ENCODE measurements at regions not wholly inside any gene's neighbourhood (a gene's known extent, or its start where the extent isn't known, plus 50 kb on each side); places are given as distances from the start of the nearest gene placed in this dataset.

- WGBS: 88% methylated on average over 8 of the region's 8 CpGs
These were observed 403.8 kb downstream of the SHISA9 start for GRCh38 chr16:13305019-13305755.

GRCh38 chr16:13306161-13306995 lies 405.0 kb downstream of the SHISA9 start:
- no peak for TF ChIP-seq JUND (IDR thresholded peaks at IDR 0.05)
- no peak for TF ChIP-seq HNF4G (IDR thresholded peaks at IDR 0.05)
- TF ChIP-seq YY1 (IDR thresholded peaks at IDR 0.05): no peak
- no peak for TF ChIP-seq SP1 (IDR thresholded peaks at IDR 0.05)
- no peak for TF ChIP-seq REST (IDR thresholded peaks at IDR 0.05)
- TF ChIP-seq RXRA (IDR thresholded peaks at IDR 0.05): no peak
- no peak for TF ChIP-seq HNF4A (conservative IDR thresholded peaks at IDR 0.05)
- TF ChIP-seq CTCF (IDR thresholded peaks at IDR 0.05; ENCODE audit: low read depth, low read length, missing input control): no peak
- TF ChIP-seq ZBTB33 (IDR thresholded peaks at IDR 0.05): no peak
- TF ChIP-seq EGR1 (IDR thresholded peaks at IDR 0.05; ENCODE audit: low read depth in 2 of 2): no peak
- 50% methylated on average over 2 of the region's 2 CpGs for WGBS
- H3K27ac ChIP-seq (ENCODE audit: low read depth in 1 of 2, low read length in 2 of 2): no peak overlapping the region
- DNase-seq (ENCODE audit: low spot score): no peak
- H3K4me1 ChIP-seq (ENCODE audit: control insufficient read depth in 4 of 4, insufficient read depth in 4 of 4, low read length in 3 of 4): no peaks in the 10 kb centered on the region
- no peaks in the 10 kb centered on the region for H3K9me3 ChIP-seq (ENCODE audit: control insufficient read depth in 4 of 4, low read length in 3 of 4)
- no peaks in the 10 kb centered on the region for H3K36me3 ChIP-seq (ENCODE audit: control insufficient read depth in 4 of 4, insufficient read depth in 3 of 4, low read depth in 1 of 4, low read length in 3 of 4)
- H3K9ac ChIP-seq (ENCODE audit: low read depth in 1 of 2, low read length in 2 of 2): no peak overlapping the region
- H3K4me3 ChIP-seq (ENCODE audit: low read depth in 1 of 3, low read length in 3 of 3): no peak overlapping the region
- no peaks in the 10 kb centered on the region for H3K27me3 ChIP-seq (ENCODE audit: control insufficient read depth in 4 of 4, insufficient read depth in 4 of 4, low read length in 3 of 4)

More at GRCh38 chr16:13305019-13305755, 403.8 kb downstream of the SHISA9 start:
- no peak for DNase-seq (ENCODE audit: low spot score)
- no peak for TF ChIP-seq EGR1 (IDR thresholded peaks at IDR 0.05; ENCODE audit: low read depth in 2 of 2)
- no peak for TF ChIP-seq HNF4A (conservative IDR thresholded peaks at IDR 0.05)
- no peak for TF ChIP-seq FOXA2 (IDR thresholded peaks at IDR 0.05)
- no peak for TF ChIP-seq ATF3 (IDR thresholded peaks at IDR 0.05)
- no peak for TF ChIP-seq FOXA1 (IDR thresholded peaks at IDR 0.05)
- TF ChIP-seq RAD21 (IDR thresholded peaks at IDR 0.05): no peak
- TF ChIP-seq HNF4G (IDR thresholded peaks at IDR 0.05): no peak
- no peak for TF ChIP-seq SP1 (IDR thresholded peaks at IDR 0.05)
- no peak for TF ChIP-seq RXRA (IDR thresholded peaks at IDR 0.05)
- TF ChIP-seq NR2F2 (IDR thresholded peaks at IDR 0.05): no peak
- TF ChIP-seq JUND (IDR thresholded peaks at IDR 0.05): no peak
- no peak for TF ChIP-seq REST (IDR thresholded peaks at IDR 0.05)
- Histone ChIP-seq H3K36me3 (ENCODE audit: control insufficient read depth in 4 of 4, insufficient read depth in 3 of 4, low read depth in 1 of 4, low read length in 3 of 4) (no peaks in the 10 kb centered on the region), H3K9ac (ENCODE audit: low read depth in 1 of 2, low read length in 2 of 2) (no peak overlapping the region), H3K4me1 (ENCODE audit: control insufficient read depth in 4 of 4, insufficient read depth in 4 of 4, low read length in 3 of 4) (no peaks in the 10 kb centered on the region), H3K27ac (ENCODE audit: low read depth in 1 of 2, low read length in 2 of 2) (no peak overlapping the region), H3K9me3 (ENCODE audit: control insufficient read depth in 4 of 4, low read length in 3 of 4) (no peaks in the 10 kb centered on the region), H3K27me3 (ENCODE audit: control insufficient read depth in 4 of 4, insufficient read depth in 4 of 4, low read length in 3 of 4) (no peaks in the 10 kb centered on the region), H3K4me3 (ENCODE audit: low read depth in 1 of 3, low read length in 3 of 3) (no peak overlapping the region)

Data from liver (tissue), 8 donors.